GM23248 (cell line): ENCODE measurements at regions not wholly inside any gene's neighbourhood (a gene's known extent, or its start where the extent isn't known, plus 50 kb on each side); places are given as distances from the start of the nearest gene placed in this dataset.

ENCODE experiments used
- EZH2 ChIP-seq: fragments of 200-600 bp; sonication (generic); IDR thresholded peaks from 2 replicates; pipeline ENCODE4 v1.6.1; 2018; ENCODE audit warnings: antibody characterized with exemption, mild to moderate bottlenecking; ENCODE audit not compliant: insufficient read depth, poor library complexity, severe bottlenecking
- EZH2phosphoT487 ChIP-seq: fragments of 200-600 bp; sonication (generic); IDR thresholded peaks from 2 replicates; pipeline ENCODE4 v1.6.1; 2018; ENCODE audit warnings: antibody characterized with exemption, moderate library complexity, mild to moderate bottlenecking, low read depth; ENCODE audit not compliant: insufficient read depth

GRCh38 chrX:16320765-16321355 is 153.6 kb downstream of the MAGEB17 start:
- TF ChIP-seq EZH2phosphoT487 (no peak), EZH2 (no peak)
